HL-60 (cell line): ENCODE measurements at regions not wholly inside any gene's neighbourhood (a gene's known extent, or its start where the extent isn't known, plus 50 kb on each side); places are given as distances from the start of the nearest gene placed in this dataset.

ENCODE experiments used
- CTCF ChIP-seq: IDR thresholded peaks from one replicate; pipeline ENCODE4 v1.5.1; 2011; ENCODE audit warnings: low read length, control low read depth, inconsistent platforms; ENCODE audit not compliant: insufficient read depth
- POLR2AphosphoS5 ChIP-seq: IDR thresholded peaks from 2 replicates; pipeline ENCODE4 v1.6.1; 2012; ENCODE audit warnings: low read depth
- SPI1 ChIP-seq: IDR thresholded peaks from 2 replicates; pipeline ENCODE4 v1.6.1; 2012; ENCODE audit warnings: low read depth, mild to moderate bottlenecking, borderline replicate concordance
- TF ChIP-seq, protein P1 (sequence below): IDR thresholded peaks from 2 replicates; pipeline ENCODE4 v1.6.1; 2012; ENCODE audit warnings: low read depth; ENCODE audit not compliant: insufficient replicate concordance

DNA sequence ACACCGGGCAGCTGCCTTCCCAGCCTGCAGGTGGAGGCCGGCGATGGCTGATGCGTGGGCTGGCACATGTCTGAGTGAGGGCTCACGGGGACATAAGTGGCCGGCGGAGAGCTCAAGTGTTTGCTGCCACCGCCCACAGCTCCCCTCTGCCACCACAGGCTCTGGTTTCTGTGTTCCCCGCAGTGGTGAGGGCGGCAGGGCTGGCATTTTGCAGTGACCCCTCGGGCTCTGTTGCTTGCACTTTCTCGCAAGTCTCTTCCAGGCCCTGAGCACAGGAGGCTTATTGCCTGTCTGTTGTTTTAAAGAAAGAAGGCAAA lies 271.0 kb upstream of the RTL1 start:
- TF ChIP-seq CTCF (no peak), POLR2AphosphoS5 (no peak), SPI1 (no peak)
- TF ChIP-seq, protein P1, sequence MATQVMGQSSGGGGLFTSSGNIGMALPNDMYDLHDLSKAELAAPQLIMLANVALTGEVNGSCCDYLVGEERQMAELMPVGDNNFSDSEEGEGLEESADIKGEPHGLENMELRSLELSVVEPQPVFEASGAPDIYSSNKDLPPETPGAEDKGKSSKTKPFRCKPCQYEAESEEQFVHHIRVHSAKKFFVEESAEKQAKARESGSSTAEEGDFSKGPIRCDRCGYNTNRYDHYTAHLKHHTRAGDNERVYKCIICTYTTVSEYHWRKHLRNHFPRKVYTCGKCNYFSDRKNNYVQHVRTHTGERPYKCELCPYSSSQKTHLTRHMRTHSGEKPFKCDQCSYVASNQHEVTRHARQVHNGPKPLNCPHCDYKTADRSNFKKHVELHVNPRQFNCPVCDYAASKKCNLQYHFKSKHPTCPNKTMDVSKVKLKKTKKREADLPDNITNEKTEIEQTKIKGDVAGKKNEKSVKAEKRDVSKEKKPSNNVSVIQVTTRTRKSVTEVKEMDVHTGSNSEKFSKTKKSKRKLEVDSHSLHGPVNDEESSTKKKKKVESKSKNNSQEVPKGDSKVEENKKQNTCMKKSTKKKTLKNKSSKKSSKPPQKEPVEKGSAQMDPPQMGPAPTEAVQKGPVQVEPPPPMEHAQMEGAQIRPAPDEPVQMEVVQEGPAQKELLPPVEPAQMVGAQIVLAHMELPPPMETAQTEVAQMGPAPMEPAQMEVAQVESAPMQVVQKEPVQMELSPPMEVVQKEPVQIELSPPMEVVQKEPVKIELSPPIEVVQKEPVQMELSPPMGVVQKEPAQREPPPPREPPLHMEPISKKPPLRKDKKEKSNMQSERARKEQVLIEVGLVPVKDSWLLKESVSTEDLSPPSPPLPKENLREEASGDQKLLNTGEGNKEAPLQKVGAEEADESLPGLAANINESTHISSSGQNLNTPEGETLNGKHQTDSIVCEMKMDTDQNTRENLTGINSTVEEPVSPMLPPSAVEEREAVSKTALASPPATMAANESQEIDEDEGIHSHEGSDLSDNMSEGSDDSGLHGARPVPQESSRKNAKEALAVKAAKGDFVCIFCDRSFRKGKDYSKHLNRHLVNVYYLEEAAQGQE = no peak
